ENCODE measurements at regions not wholly inside any gene's neighbourhood (a gene's known extent, or its start where the extent isn't known, plus 50 kb on each side); places are given as distances from the start of the nearest gene placed in this dataset.
A peak's percentile ranks its signal among the peaks of the same experiment; 100 is the strongest.

DNA sequence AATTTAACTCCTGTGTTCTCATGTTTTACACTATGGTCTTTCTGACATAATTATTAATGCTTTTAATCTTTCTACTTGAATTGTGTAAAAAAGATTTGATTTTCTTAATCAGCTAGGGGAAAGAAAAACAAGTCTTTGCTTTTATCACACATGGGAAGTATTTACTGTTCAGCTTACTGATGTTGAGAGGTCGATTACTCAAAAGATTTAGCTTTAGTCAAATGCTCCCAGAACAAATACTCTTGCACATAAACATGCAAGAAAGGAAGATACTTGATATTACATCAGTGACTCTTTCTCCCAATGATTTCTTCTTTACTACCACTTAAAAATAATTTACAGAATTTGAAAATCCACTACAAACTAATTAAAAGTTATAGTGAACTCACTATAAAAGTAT, 198.3 kb upstream of the FAT4 start:
- Histone ChIP-seq H2BK5ac (ENCODE audit: low read depth, low read length, poor library complexity, severe bottlenecking) (peak overlapping the region; percentile 98), H4K91ac (ENCODE audit: insufficient read depth, low read depth, low read length) (peak overlapping the region; percentile 51; the same call in 1 of the 2 replicates), H3K36me3 (ENCODE audit: control insufficient read depth, insufficient read depth, low read length) (no peaks in the 10 kb centered on the region), H2AK5ac (ENCODE audit: low read depth, low read length) (no peak overlapping the region; the same call in 1 of the 2 replicates), H2BK15ac (ENCODE audit: low read depth, low read length) (peak overlapping the region; percentile 61; the same call in 1 of the 3 replicates), H3K14ac (replicated peaks; ENCODE audit: low read depth, low read length) (no peak overlapping the region), H3K23ac (ENCODE audit: low read depth, low read length) (peak overlapping the region; percentile 64; the same call in 1 of the 2 replicates), H2BK120ac (ENCODE audit: low read depth, low read length) (peak overlapping the region; percentile 7; the same call in 1 of the 2 replicates), H2AK9ac (replicated peaks; ENCODE audit: low read depth, low read length, poor library complexity) (no peak overlapping the region), H3K56ac (ENCODE audit: extremely low read depth, insufficient read depth, low read length) (peak overlapping the region; percentile 51; the same call in 1 of the 2 replicates), H3K9me3 (ENCODE audit: control insufficient read depth, insufficient read depth, low read length) (no peaks in the 10 kb centered on the region), H3K9me1 (ENCODE audit: insufficient read depth, low read length) (no peaks in the 10 kb centered on the region), H3K27me3 (ENCODE audit: control insufficient read depth, insufficient read depth, low read length) (no peaks in the 10 kb centered on the region), H3K4me3 (ENCODE audit: insufficient read depth, low read depth, low read length) (no peak overlapping the region), H2BK20ac (ENCODE audit: low read depth, low read length) (peak overlapping the region; percentile 4; the same call in 1 of the 2 replicates), H3K9ac (ENCODE audit: low read depth, low read length) (no peak overlapping the region; the same call in 1 of the 2 replicates), H4K5ac (ENCODE audit: low read depth, low read length) (no peak overlapping the region), H3K79me1 (ENCODE audit: low read depth in 1 of 2, low read length in 2 of 2) (no peaks in the 10 kb centered on the region), H3K4ac (ENCODE audit: low read depth, low read length) (no peak overlapping the region), H3K18ac (ENCODE audit: low read depth, low read length) (no peak overlapping the region), H4K20me1 (ENCODE audit: insufficient read depth, low read length) (no peaks in the 10 kb centered on the region), H4K8ac (ENCODE audit: low read depth in 2 of 2, low read length in 2 of 2) (peak overlapping the region; percentile 26 to 31; a peak in 2 of 4 replicates), H2AFZ (replicated peaks; ENCODE audit: low read length, poor library complexity) (no peak overlapping the region), H3K4me2 (ENCODE audit: low read depth, low read length) (no peak overlapping the region), H3K4me1 (ENCODE audit: control insufficient read depth, insufficient read depth, low read length) (no peaks in the 10 kb centered on the region), H3K27ac (ENCODE audit: insufficient read depth, low read length) (peak overlapping the region; percentile 74; the same call in 1 of the 2 replicates)
- ATAC-seq (ENCODE audit: low read depth) (peak; percentile 56), DNase-seq (peak; percentile 65)
- WGBS, 2 experiments (ENCODE audit: extremely low coverage in 2 of 2, insufficient read length in 1 of 2): no CpG with 5 or more reads among the region's 1 CpG
- dilution Hi-C loops (cut with HindIII; ENCODE audit: low sequenced_read_pairs, unreplicated experiment): no loop called here
- no TSS peak for BruUV-seq (replicated peaks)
- TF ChIP-seq, protein P1, sequence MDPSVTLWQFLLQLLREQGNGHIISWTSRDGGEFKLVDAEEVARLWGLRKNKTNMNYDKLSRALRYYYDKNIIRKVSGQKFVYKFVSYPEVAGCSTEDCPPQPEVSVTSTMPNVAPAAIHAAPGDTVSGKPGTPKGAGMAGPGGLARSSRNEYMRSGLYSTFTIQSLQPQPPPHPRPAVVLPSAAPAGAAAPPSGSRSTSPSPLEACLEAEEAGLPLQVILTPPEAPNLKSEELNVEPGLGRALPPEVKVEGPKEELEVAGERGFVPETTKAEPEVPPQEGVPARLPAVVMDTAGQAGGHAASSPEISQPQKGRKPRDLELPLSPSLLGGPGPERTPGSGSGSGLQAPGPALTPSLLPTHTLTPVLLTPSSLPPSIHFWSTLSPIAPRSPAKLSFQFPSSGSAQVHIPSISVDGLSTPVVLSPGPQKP (IDR thresholded peaks at IDR 0.05; ENCODE audit: borderline replicate concordance, low read depth, low read length): no peak
- TF ChIP-seq MAZ (IDR thresholded peaks at IDR 0.05; ENCODE audit: borderline replicate concordance, low read depth, low read length) (no peak), BHLHE40 (IDR thresholded peaks at IDR 0.05; ENCODE audit: low read depth, low read length) (no peak), USF2 (IDR thresholded peaks at IDR 0.05; ENCODE audit: low read depth, low read length) (no peak), RCOR1 (IDR thresholded peaks at IDR 0.05; ENCODE audit: insufficient replicate concordance, low read length) (no peak), FOS (IDR thresholded peaks at IDR 0.05; ENCODE audit: low read depth, low read length) (no peak), SMC3 (IDR thresholded peaks at IDR 0.05; ENCODE audit: low read depth, low read length) (no peak)
- intact Hi-C loops (cut with micrococcal nuclease): no loop called here
- ChIA-PET CTCF (interaction anchor here (0.5 to 0.6 kb wide), 2 partner anchors 59 to 782 kb away, joined by 3 read pairs; no protein-coding TSS in a partner anchor), POLR2A (ENCODE audit: unreplicated experiment) (interaction anchor here (0.6 kb wide), 1 partner anchor 1520 kb away, joined by 9 read pairs; no protein-coding TSS in a partner anchor)
- in situ Hi-C loops (cut with MboI; ENCODE audit: low sequenced_read_pairs): no loop called here

Data from IMR-90 (cell line).